Left kidney (tissue), 1 donor: ENCODE measurements at regions not wholly inside any gene's neighbourhood (a gene's known extent, or its start where the extent isn't known, plus 50 kb on each side); places are given as distances from the start of the nearest gene placed in this dataset.
A peak's percentile ranks its signal among the peaks of the same experiment; 100 is the strongest.
"Not testable (repeated sequence)": the region's sequence is repeated elsewhere in the genome, so short reads cannot be mapped to it uniquely, and the experiment has no call there.

Source experiments
- DNase-seq: peaks from one replicate; pipeline ENCODE4 v3.0.0-alpha.2; 2013

GRCh38 chr10:53534428-53534827, 761.8 kb upstream of the MBL2 start:
- no peak for DNase-seq

- DNase-seq = no peak
Measured at GRCh38 chr10:53528974-53529373, 756.4 kb upstream of the MBL2 start.

- DNase-seq = no peak
Measured at GRCh38 chr10:53521046-53521445, 748.5 kb upstream of the MBL2 start.

GRCh38 chr10:53508197-53508596, 735.6 kb upstream of the MBL2 start:
- DNase-seq = no peak

- DNase-seq = not testable (repeated sequence)
Measured at GRCh38 chr10:53504492-53504891, 731.9 kb upstream of the MBL2 start.

- DNase-seq = no peak
Measured at GRCh38 chr10:53491774-53492173, 719.2 kb upstream of the MBL2 start.

GRCh38 chr10:53490553-53490952, 718.0 kb upstream of the MBL2 start:
- DNase-seq = no peak

GRCh38 chr10:53489335-53490182, 717.0 kb upstream of the MBL2 start:
- no peak for DNase-seq

- no peak for DNase-seq
Measured at GRCh38 chr10:53487019-53487983, 714.7 kb upstream of the MBL2 start.

GRCh38 chr10:53485422-53485821, 712.8 kb upstream of the MBL2 start:
- DNase-seq = not testable (repeated sequence)

GRCh38 chr10:53479365-53479764, 706.8 kb upstream of the MBL2 start:
- no peak for DNase-seq

GRCh38 chr10:53477313-53477675, 704.7 kb upstream of the MBL2 start:
- no peak for DNase-seq

GRCh38 chr10:53476650-53477312, 704.2 kb upstream of the MBL2 start:
- DNase-seq = no peak

- no peak for DNase-seq
Measured at GRCh38 chr10:53469383-53469782, 696.8 kb upstream of the MBL2 start.

- no peak for DNase-seq
Measured at GRCh38 chr10:53463539-53463938, 691.0 kb upstream of the MBL2 start.

GRCh38 chr10:53458007-53458406, 685.4 kb upstream of the MBL2 start:
- no peak for DNase-seq

- no peak for DNase-seq
Measured at GRCh38 chr10:53453196-53453595, 680.6 kb upstream of the MBL2 start.

GRCh38 chr10:53447576-53447975, 675.0 kb upstream of the MBL2 start:
- DNase-seq = no peak

GRCh38 chr10:53441843-53442242, 669.3 kb upstream of the MBL2 start:
- DNase-seq = no peak

- DNase-seq = peak; percentile 17
Measured at GRCh38 chr10:53440601-53441000, 668.0 kb upstream of the MBL2 start.

GRCh38 chr10:53439075-53439474, 666.5 kb upstream of the MBL2 start:
- not testable (repeated sequence) for DNase-seq

GRCh38 chr10:53434413-53434812, 661.8 kb upstream of the MBL2 start:
- DNase-seq = no peak

- DNase-seq = no peak
Measured at GRCh38 chr10:53432035-53432434, 659.5 kb upstream of the MBL2 start.
